GM18498 (cell line): ENCODE measurements at regions not wholly inside any gene's neighbourhood (a gene's known extent, or its start where the extent isn't known, plus 50 kb on each side); places are given as distances from the start of the nearest gene placed in this dataset.

Experiments used
- ATAC-seq: cut with Tn5 transposase; IDR thresholded peaks from one replicate; pipeline ENCODE4 v1.9.1; 2021; ENCODE audit warnings: mild to moderate bottlenecking, moderate library complexity; ENCODE audit not compliant: unreplicated experiment

DNA sequence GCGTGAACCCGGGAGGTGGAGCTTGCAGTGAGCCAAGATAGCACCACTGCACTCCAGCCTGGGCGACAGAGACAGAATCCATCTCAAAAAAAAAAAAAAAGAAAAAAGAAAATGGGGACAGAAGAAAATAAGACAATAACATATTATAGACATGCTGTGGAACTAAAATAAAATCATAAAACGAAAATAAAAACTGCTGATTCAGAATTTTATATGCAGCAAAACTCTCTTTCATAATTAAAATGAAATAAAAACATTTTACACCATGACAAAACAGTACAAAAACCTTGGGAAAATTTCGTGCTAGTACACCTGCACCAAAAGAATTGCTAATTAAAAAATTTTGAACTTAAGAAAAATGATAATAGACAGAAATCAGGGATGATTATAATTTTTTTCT is 2245.1 kb downstream of the PCDH9 start:
- ATAC-seq, result no peak

DNA sequence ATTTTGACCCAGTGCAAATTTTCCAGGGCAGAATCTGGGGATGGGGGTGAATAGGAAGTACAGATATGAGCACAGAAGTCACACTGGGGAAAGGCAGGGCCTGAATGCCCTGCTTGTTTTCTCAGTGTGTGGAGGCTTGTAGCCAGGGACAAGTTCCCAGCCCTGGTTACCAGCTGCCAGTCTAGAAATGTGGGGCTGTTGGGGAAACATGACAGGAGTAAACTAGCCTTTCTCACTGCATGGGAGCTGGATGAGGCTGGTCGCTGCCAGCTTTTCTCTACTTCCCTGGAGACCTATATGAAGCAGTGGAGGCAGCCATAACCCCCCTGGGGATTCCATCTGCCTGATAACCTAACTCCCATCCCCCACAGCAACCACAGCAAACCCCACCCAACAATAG is 2267.7 kb downstream of the PCDH9 start:
- no peak for ATAC-seq

DNA sequence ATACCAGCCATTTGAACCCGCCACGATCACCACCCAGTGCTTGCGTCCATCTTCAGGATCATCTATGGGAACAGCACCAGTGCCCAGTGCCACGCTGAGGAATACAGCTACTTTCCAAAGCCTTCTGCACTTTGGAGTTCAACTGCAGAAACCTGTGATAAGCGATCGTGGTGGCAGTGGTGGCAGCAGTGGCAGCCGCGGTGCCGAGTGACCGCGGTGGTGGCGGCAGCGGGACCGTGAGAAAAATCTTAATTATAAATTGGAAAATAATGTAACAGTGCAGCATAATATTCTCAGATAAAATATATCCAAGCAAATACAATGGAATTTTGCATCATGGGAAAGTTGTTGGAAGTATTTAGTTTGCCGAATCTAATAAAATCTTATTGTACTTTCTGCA is 2270.9 kb downstream of the PCDH9 start:
- ATAC-seq, result no peak

DNA sequence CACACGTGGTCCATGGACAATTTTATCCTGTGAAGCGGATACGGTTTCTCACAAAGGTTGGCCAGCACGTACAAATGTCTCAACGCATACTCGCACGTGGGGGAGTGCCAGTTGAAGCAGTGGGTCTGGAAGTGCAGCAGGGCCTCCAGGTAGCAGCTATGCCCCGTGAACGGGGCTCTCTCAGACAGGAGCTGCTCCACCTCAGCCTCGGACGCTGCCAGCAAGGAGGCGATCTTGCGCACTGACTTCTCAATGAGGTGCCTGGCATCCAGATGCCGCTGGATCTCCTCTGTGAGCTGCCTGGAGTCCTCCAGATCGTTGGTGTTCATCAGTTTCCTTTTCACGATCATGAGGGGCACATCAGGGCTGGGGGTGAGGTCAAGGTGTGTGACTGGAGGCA is 2272.0 kb downstream of the PCDH9 start:
- no peak for ATAC-seq

DNA sequence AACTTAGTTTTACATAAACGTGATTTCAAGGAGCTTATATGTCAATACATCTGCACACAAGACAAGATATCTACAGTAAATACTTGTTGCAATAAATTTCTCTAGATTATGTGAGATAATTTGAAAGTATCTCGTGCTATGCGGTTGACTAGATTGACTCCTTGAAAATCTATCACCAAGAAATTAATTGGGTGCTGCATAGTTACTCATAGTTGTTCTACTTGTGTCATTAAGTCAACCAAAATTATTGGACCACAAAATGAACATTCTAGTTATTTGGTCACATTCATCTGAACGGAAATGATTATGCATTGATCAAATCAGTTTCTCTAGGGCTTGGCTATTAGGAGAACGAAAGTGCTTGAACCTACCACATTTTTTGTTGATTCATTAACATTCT is 2291.5 kb downstream of the PCDH9 start:
- no peak for ATAC-seq

DNA sequence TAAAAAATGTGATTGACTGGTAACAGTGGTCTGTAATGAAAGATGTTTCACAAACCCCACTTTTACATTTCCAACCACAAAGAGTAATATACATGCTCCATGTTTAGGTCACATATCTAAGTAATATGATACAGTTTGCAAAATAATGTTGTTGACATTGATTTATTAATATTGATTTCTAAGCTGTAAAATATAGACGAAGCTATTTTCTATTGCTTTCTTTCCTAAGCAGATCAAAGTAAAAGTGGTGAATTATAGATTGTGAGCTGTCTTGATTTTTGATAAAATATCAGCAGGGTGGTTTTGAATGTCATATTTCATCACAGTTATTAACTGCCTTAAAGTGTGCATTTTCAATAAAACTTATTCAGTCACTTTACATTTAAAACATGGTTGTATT is 2292.8 kb downstream of the PCDH9 start:
- ATAC-seq, result no peak

DNA sequence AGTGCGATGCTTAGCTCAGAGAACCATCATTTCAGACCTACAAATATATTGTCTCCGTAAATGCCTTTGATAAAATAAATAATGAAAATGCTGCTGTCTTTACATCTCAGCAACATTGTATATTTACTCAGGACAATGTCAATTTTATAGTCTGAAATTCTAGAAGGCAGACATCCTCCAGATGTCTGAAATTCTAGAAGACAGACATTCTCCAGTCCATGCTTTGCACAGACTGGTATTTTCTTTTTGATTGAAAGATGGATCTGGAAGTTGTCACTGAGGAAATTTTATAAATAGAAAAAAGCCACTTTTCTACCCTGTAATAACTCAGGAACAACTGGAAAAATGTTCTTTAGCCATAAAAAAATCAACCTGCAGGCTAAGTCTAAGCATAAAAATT is 2293.3 kb downstream of the PCDH9 start:
- no peak for ATAC-seq

DNA sequence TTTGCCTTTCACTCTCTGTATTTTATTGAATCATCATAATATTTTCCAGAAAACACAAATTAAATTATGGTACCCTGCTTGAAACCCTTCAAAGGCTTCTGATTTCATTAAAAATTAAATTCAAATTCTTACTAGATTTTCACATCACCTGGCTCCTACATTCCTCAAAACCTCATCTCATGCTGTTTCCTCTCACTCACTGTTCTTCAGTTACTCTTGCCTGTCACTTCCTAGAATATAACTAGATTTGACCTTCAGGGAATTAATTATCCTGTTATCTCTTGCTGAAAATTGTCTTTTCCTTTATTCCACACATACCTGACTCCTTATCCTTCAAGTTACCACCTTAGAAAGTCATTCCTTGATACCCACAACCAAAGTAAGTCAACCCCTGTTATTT is 2294.7 kb downstream of the PCDH9 start:
- ATAC-seq, result no peak

DNA sequence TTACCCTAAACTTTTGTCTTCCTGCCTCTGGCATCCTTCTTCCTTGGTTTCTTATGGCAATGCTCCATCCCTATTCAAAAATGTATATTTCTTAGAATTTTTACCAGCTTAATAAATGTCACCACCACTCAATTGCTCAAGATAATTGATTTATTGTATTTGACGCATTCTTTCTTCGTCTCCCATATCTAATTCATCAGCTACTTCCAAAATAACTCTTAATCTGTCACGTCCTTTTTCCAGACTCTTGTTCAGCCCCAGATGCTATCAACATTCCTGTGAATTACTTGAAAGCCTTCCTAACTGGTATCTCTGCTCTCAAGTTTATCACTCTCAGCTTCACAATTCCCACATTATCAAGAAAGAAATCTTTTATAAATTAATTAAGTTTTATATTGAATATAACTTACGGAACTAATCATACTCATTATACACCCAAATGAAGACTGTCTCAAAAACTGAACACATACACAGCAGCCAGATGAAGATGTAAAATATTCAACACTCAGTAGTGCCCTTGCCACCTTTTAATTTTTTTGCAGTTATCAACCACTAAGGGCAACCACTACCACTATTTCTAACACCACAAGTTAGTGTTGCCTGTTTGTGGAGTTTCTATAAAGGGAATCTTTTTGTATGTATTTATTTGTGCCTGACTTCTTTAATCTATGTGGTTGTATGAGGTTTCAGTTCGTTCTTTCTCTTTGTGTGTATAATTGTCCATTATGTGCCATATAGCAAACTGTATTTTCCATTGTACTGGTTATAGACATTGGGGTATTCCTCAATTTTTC is 2295.4 kb downstream of the PCDH9 start:
- ATAC-seq, result no peak

DNA sequence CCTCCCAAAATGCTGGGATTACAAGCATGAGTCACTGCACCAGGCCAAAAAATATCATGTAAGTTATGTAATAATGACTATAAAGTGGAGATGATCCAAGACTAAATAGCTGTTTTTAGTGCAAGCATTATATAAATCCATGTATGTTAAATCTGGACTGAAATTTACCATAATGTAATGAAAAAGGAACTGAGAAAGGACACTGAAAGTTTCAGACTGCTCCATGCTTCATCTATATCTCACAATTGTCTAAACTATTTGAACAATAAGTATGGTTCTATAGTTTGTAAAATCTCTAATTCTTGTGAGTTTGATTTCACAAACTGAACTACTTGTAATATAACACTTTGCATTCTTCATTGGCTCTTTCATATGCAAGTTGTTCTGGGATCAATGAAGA is 2299.5 kb downstream of the PCDH9 start:
- ATAC-seq, result peak; percentile 50

DNA sequence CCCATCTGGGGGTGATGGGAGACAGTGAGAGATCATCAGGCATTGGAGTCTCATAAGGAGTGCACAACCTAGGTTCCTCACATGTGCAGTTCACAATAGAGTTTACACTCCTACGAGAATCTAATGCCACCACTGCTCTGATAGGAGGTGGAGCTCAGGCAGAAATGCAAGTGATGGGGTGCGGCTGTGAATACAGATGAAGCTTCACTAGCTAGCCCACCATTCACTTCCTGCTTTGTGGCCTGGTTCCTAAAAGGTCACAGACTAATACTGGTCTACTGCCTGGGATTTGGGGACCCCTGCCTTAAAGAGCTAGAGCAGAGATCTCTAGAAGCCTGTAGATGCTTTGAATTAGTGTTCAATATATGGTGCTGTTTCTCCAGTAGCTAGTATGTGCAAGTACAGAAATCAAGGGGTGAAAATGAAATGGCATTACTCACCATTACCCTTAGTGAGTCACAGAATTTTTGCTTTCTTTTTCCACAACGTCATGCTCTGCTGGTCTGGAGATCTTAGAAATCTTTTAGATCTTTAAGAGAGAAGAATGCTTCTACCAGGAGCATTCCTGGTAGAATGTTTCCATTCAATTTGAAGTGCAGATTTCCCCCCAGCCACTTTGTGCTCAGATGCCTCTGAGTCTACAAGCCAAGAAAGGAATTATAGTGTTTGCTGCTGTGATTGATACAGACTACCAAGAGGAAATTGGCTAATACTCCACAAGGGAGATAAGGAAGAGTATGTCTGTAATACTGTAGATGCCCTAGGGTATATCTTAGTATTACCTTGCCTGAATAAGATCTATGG is 2301.2 kb downstream of the PCDH9 start:
- ATAC-seq, result peak; percentile 90

DNA sequence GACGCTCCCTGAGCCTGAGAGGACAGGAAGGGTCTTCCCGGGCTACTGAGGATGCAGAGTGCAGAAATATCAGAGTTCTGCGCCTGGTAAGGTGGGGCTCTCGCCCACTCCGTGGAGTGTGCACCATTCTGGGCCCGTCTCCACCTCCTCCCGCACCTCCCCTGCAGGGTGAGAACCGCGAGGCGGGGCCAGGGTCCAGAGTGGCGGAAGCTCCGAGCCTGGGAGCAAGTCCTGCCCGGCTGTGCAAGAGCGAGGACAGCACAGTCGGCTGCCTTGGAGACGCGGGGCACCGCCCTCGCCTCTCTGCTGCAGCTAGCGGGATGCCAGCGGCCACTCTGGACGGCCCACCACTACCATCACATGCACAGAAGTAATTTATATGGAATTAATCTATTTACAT is 2304.4 kb downstream of the PCDH9 start:
- ATAC-seq, result no peak

DNA sequence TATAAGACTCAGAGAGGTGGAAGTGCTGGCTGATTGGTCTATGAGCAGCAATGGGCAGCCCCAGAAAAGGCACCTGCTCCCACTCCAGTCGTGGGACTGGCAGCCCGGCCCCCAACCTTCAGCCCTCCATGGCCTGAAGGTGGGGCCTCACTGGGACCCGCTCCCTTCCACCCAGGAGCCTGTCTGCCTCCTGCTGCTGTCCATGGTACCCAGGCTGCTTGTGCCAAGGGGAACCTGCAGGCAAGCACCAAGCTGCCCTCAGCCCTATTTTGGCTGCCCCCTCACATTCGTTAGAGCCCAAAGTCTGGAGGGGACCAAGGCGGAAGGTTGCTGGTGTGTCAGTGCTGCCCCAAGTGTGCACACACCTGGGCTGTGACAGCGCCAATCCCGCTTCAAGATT is 2304.9 kb downstream of the PCDH9 start:
- no peak for ATAC-seq

DNA sequence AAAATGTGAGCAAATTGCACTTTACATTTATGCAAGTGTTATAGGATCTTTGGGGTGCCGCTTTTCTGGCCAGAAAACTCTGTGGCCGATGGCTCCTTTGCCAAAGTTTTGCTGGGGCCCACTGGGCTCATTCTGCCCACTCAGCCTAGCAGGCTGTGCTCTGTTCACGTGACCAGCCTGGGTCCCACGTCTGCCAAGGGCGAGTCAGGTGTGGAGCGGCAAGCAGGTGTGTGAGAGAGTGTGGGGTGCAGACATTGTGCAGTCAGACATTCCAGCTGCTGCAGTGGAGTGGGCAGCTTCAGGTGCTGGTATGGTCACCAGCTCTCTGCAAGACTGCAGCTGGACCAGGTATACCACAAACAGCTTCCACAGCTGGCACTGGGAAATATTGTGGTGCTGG is 2305.7 kb downstream of the PCDH9 start:
- no peak for ATAC-seq

DNA sequence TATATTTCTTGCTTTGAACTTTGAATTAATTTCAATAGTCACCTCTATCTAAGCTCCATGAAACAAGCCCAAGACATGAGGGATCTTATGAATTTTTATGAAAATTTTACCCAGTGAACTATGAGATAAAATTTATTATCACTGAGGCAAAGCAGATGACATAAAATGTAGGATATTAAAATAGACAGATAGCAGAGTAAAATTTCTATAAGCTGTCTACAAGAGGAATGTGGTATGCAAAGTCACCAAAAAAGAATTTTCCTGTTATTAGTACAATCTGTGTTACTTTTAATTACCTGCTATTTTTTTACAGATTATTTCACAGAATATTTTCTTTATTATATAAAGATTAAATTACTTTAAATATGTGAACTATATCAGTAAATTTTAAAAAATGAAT is 2312.6 kb downstream of the PCDH9 start:
- ATAC-seq, result no peak

DNA sequence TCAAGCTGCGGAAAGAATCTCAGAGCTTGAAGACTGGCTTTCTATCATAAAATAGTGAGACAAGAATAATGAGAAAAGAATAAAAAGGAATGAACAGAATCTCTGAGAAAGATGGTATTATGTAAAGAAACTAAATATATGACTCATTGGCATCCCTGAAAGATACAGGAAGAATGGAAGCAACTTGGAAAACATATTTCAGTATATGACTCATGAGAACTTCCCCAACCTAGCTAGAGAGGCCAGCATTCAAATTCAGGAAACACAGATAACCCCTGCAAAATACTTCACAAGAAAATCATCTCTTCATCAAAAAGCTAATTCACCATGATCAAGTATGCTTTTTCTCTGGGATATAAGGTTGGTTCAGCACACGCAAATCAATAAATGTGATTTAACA is 2318.0 kb downstream of the PCDH9 start:
- no peak for ATAC-seq

DNA sequence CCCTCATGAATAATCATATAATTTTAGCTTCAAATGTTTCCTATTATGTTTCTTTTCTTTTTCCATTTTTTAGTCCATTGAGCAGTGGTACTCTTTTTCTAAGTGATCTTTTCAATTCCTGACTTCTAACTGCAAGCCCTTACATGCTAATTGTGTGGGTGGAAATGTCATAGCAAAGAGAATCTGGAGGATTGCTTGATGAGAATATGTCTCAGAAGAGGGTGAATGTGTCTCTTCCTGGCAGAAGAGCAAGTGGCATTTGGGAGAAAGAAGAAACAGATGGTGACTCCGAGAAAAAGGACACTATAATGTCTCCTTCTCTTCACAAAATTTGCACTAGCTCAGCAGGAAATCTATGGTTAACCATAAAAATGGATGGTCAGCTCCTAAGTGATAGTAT is 2320.0 kb downstream of the PCDH9 start:
- no peak for ATAC-seq

DNA sequence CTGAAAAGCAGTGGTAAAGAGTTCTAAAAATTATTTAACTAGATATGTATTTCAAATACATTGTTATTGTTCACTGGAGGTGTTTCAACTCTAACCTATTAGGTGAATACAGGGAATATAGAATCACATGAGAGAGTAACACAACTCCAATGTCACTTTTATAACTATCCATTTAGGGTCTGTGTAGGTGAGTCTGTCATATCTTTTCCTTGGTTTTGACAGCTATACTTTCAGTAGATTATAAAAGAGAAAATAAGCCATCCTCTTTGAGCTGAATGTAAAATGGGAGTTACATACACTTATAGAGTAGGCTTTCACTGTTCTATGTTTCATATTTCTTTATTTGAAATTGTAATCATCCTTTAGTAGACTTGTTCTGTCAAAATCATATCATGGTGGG is 2321.0 kb downstream of the PCDH9 start:
- no peak for ATAC-seq

DNA sequence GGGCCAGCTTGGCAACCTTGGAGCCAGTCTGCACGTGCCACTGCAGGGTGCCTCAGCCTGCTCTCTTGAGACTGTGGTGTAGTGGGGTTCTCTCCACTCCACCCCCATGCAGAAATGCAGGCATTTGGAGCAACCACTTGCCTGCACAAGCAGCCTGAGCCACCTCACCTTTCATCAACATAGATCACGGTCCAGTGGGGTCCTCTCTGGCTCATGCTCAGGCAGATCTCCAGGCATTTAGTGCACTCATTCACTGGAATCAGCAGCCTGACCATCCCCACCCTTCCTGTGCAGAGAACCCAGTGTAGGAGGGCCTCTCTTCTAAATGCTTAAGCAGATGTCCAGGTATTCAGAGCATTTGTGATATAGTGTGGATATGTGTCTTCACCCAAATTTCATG is 2330.1 kb downstream of the PCDH9 start:
- ATAC-seq, result no peak

DNA sequence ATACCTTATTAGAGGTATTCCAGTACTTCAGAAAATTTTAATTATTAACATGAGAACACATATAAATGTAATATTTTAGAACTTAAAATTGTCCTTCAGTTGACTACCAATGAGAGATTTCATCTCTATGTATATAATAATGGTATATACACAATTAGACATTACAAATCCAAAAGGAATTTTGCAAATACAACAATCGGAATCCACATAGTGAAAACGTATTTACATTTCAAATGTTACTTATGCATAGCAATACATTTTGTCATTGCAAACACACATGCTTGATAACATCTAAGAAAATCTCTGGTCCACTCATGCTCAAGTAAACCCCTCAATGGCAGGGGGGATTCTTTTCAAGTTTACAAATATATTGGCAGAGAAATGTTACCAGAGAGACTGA is 2345.2 kb downstream of the PCDH9 start:
- no peak for ATAC-seq

DNA sequence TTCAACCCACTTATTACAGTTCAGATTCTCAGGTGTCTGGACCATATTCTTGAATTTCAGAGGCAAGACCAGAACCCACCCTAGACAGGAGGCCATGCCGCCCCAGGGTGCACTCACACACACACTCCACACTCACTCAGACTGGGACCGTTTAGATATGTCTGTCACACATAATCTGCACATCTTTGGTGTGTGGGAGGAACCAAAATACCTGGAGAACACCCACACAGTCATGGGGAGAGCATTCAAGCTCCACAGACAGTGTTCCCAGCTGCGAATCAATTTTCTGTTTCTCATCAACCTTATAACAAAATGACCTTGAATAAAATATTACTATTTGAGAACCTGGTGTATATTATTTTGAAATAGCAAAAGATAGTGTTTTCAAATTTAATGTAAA is 2353.0 kb downstream of the PCDH9 start:
- ATAC-seq, result no peak

DNA sequence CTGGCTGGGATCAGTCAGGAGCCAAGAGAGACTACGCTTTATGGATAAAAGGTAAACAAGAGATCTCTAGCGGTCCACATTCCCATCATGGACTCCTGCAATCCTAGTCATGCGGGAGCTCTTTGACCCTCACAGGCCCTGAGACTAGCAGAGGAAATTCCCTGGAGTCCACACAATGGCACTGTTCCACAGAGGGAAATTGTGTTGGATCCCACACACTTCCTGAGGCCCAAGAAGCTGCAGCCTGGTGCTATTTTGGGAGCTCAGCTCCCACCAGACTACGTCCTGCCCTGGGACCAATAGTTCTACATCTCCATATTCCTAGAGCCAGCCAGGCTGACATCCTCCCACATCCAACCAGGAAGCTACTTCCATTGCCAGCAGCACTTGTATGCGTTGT is 2358.4 kb downstream of the PCDH9 start:
- ATAC-seq, result no peak

DNA sequence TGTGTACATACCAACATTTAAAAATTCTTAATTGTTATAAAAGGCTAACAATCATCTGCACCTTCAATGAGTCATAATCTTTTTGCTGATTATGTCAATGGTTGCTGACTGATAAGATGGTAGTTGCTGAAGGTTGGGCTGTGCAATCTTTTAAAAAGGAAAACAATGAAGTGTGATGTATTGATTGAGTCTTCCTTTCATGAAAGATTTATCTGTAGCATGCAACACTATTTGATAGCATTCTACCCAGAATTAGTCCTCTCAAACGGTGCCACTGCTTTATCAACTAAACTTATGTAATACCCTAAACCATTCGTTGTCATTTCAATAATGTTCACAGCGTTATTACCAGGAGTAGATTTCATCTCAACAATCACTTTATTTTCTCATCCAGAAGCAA is 2360.6 kb downstream of the PCDH9 start:
- no peak for ATAC-seq
